ENCODE measurements at regions not wholly inside any gene's neighbourhood (a gene's known extent, or its start where the extent isn't known, plus 50 kb on each side); places are given as distances from the start of the nearest gene placed in this dataset.
A peak's percentile ranks its signal among the peaks of the same experiment; 100 is the strongest.

GRCh38 chr21:41023936-41024335, 144.0 kb upstream of the BACE2 start:
- no peak for TF ChIP-seq CTCF (conservative IDR thresholded peaks at IDR 0.05)
- H3K27ac ChIP-seq, result no peak overlapping the region

GRCh38 chr21:41024341-41024740, 143.6 kb upstream of the BACE2 start:
- no peak for TF ChIP-seq CTCF (conservative IDR thresholded peaks at IDR 0.05)
- H3K27ac ChIP-seq, result no peak overlapping the region

- no peak overlapping the region for H3K27ac ChIP-seq
- TF ChIP-seq CTCF (conservative IDR thresholded peaks at IDR 0.05), result no peak
Observed at GRCh38 chr21:41024746-41025254, 143.2 kb upstream of the BACE2 start.

- TF ChIP-seq CTCF (conservative IDR thresholded peaks at IDR 0.05), result no peak
- H3K27ac ChIP-seq, result peak overlapping the region; percentile 29
Observed at GRCh38 chr21:41029571-41029970, 138.4 kb upstream of the BACE2 start.

DNA sequence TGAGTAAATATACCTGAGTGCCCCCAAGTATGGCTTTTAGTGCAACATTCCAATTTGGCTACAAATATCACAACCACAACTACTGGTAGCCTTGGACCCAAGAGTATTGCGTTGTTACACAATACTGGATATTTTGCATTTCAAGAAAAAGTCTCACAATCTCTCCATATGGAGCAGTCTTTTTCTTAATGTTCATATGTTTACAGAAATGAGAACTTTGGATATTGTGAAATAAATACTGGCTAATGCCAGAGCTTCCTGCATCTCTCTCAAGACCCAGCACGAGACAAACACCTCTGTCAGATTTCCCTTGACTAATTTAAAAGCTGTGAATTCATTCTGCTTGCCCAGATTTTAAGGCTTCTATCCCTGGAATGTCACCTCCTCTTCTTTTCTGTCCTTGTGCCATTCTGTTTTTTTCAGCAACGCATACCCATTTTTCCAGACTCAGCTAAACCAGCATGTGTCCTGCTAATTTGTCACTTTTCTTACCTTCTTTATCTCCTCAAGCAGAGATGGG, 136.2 kb upstream of the BACE2 start:
- no peak for TF ChIP-seq CTCF (conservative IDR thresholded peaks at IDR 0.05)
- no peak overlapping the region for H3K27ac ChIP-seq

GRCh38 chr21:41032541-41032940, 135.4 kb upstream of the BACE2 start:
- TF ChIP-seq CTCF (conservative IDR thresholded peaks at IDR 0.05), result no peak
- H3K27ac ChIP-seq, result no peak overlapping the region

GRCh38 chr21:41037212-41037611, 130.7 kb upstream of the BACE2 start:
- TF ChIP-seq CTCF (conservative IDR thresholded peaks at IDR 0.05), result no peak
- H3K27ac ChIP-seq, result no peak overlapping the region
